ENCODE measurements at regions not wholly inside any gene's neighbourhood (a gene's known extent, or its start where the extent isn't known, plus 50 kb on each side); places are given as distances from the start of the nearest gene placed in this dataset.

GRCh38 chr1:209434066-209434465 lies 149.4 kb upstream of the CAMK1G start:
- TF ChIP-seq TAF1 (IDR thresholded peaks at IDR 0.05; ENCODE audit: borderline replicate concordance, insufficient read depth, low read length) (no peak), POLR2AphosphoS5 (IDR thresholded peaks at IDR 0.05; ENCODE audit: low read depth, low read length) (no peak), SIN3A (IDR thresholded peaks at IDR 0.05; ENCODE audit: borderline replicate concordance, insufficient read depth, low read length) (no peak), FOXP2 (optimal IDR thresholded peaks at IDR 0.05; ENCODE audit: borderline replicate concordance, extremely low read depth, extremely low read length, insufficient read depth) (no peak)
- TF ChIP-seq, protein P1, sequence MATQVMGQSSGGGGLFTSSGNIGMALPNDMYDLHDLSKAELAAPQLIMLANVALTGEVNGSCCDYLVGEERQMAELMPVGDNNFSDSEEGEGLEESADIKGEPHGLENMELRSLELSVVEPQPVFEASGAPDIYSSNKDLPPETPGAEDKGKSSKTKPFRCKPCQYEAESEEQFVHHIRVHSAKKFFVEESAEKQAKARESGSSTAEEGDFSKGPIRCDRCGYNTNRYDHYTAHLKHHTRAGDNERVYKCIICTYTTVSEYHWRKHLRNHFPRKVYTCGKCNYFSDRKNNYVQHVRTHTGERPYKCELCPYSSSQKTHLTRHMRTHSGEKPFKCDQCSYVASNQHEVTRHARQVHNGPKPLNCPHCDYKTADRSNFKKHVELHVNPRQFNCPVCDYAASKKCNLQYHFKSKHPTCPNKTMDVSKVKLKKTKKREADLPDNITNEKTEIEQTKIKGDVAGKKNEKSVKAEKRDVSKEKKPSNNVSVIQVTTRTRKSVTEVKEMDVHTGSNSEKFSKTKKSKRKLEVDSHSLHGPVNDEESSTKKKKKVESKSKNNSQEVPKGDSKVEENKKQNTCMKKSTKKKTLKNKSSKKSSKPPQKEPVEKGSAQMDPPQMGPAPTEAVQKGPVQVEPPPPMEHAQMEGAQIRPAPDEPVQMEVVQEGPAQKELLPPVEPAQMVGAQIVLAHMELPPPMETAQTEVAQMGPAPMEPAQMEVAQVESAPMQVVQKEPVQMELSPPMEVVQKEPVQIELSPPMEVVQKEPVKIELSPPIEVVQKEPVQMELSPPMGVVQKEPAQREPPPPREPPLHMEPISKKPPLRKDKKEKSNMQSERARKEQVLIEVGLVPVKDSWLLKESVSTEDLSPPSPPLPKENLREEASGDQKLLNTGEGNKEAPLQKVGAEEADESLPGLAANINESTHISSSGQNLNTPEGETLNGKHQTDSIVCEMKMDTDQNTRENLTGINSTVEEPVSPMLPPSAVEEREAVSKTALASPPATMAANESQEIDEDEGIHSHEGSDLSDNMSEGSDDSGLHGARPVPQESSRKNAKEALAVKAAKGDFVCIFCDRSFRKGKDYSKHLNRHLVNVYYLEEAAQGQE (IDR thresholded peaks at IDR 0.05; ENCODE audit: insufficient read depth in 1 of 2, low read depth in 2 of 2, low read length in 2 of 2) = no peak

Measured in PFSK-1 (cell line).